HepG2 (cell line): ENCODE measurements at regions not wholly inside any gene's neighbourhood (a gene's known extent, or its start where the extent isn't known, plus 50 kb on each side); places are given as distances from the start of the nearest gene placed in this dataset.

Experiments used
- ATAC-seq: fragments of 200-7000 bp; cut with Tn5 transposase; 3 replicates; pipeline ENCODE4 v1.9.1; 2020; ENCODE audit warnings: mild to moderate bottlenecking, moderate library complexity
- BruUV-seq: library from RNA; stranded (reverse); fragments of 400-500 nt; replicated peaks from 2 replicates; lab custom pipeline; 2021; lab: Mats Ljungman, UMichigan
- CTCF ChIA-PET: fragments of 300-600 bp; formaldehyde crosslinking; extraction: SDS; loops from one replicate; lab custom pipeline; 2021; ENCODE audit warnings: low total read pairs, inconsistent platforms, low intra/inter-chr PET ratio; lab: Yijun Ruan, JAX
- POLR2A ChIA-PET: fragments of 350-600 bp; sonication (Branson Sonifier 250); formaldehyde crosslinking; loops from one replicate; lab custom pipeline; 2020; ENCODE audit warnings: antibody characterized with exemption, inconsistent platforms; lab: Yijun Ruan, JAX
- DNase-seq: peaks from one replicate; pipeline ENCODE4 v3.0.0-alpha.2; 2015; ENCODE audit warnings: low spot score
- FAIRE-seq: peaks from 3 replicates; lab custom pipeline; 2011; peaks lifted over from hg19 to GRCh38; lab: Jason Lieb, UNC
- H2AFZ ChIP-seq: one replicate; pipeline ENCODE4 v1.6.1; 2011; ENCODE audit warnings: low read length, inconsistent platforms
- H3K27ac ChIP-seq: fragments of 300-600 bp; 3 replicates; pipeline ENCODE4 v1.8.0; 2011; ENCODE audit warnings: mixed run types, mild to moderate bottlenecking, mixed read lengths, low read length, inconsistent platforms; ENCODE audit not compliant: insufficient read depth; ENCODE audit errors: extremely low read length
- H3K27me3 ChIP-seq, 2 experiments: fragments of 200-600 bp in 1 of 2; 2 replicates in 1 of 2; 3 replicates in 1 of 2; pipeline versions ENCODE4 v1.6.0 to v1.8.0; 2011; ENCODE audit warnings: low read length in 2 of 2, mild to moderate bottlenecking in 2 of 2, moderate library complexity in 2 of 2, inconsistent platforms in 1 of 2; ENCODE audit not compliant: insufficient read depth in 2 of 2, control insufficient read depth in 1 of 2
- H3K36me3 ChIP-seq, 2 experiments: fragments of 200-600 bp in 1 of 2; replicated peaks in 1 of 2; 2 replicates in 1 of 2; 3 replicates in 1 of 2; pipeline versions ENCODE4 v1.5.1 to v1.8.0; 2011; ENCODE audit warnings: low read length in 2 of 2, inconsistent platforms in 1 of 2; ENCODE audit not compliant: insufficient read depth in 2 of 2, control insufficient read depth in 1 of 2
- H3K4me1 ChIP-seq: 2 replicates; pipeline ENCODE4 v1.5.1; 2012; ENCODE audit warnings: low read length, inconsistent platforms; ENCODE audit not compliant: insufficient read depth
- H3K4me2 ChIP-seq: 2 replicates; pipeline ENCODE4 v1.6.0; 2011; ENCODE audit warnings: low read depth, low read length, inconsistent platforms
- H3K4me3 ChIP-seq, 3 experiments: fragments of 200-600 bp in 1 of 3; sonication (generic), shearing (Covaris generic) in 1 of 3; replicated peaks in 1 of 3; 2 replicates each; pipeline ENCODE4 v1.5.1; 2011 to 2016; ENCODE audit warnings: low read length in 3 of 3, inconsistent platforms in 2 of 3, low read depth in 2 of 3, mild to moderate bottlenecking in 2 of 3, control low read depth in 1 of 3, mixed read lengths in 1 of 3; ENCODE audit not compliant: insufficient read depth in 1 of 3
- H3K79me2 ChIP-seq: one replicate; pipeline ENCODE4 v1.6.1; 2011; ENCODE audit warnings: low read length, inconsistent platforms; ENCODE audit not compliant: insufficient read depth
- H3K9ac ChIP-seq: 2 replicates; pipeline ENCODE4 v1.6.0; 2011; ENCODE audit warnings: mild to moderate bottlenecking, low read depth, low read length, inconsistent platforms; ENCODE audit not compliant: insufficient read depth
- H3K9me3 ChIP-seq: 2 replicates; pipeline ENCODE4 v1.5.1; 2012; ENCODE audit warnings: mild to moderate bottlenecking, low read length
- H4K20me1 ChIP-seq: 2 replicates; pipeline ENCODE4 v1.6.0; 2011; ENCODE audit warnings: inconsistent platforms, mild to moderate bottlenecking, low read length, moderate library complexity; ENCODE audit not compliant: insufficient read depth
- MED1 ChIP-seq: sonication (generic); formaldehyde crosslinking; IDR thresholded peaks from 2 replicates; pipeline ENCODE4 v1.4.0; 2020; ENCODE audit warnings: missing genetic modification reagents
- ZBTB7B ChIP-seq: sonication (generic); formaldehyde crosslinking; IDR thresholded peaks from 2 replicates; pipeline ENCODE4 v1.4.0; 2020; ENCODE audit warnings: missing genetic modification reagents
- WGBS: methylation state at CpG from one replicate; pipeline ENCODE4 v1.1.6; 2017; ENCODE audit warnings: low lambda C conversion rate; 5-methylcytosine and 5-hydroxymethylcytosine counted together
- in situ Hi-C: cut with HindIII; loops from 2 replicates; pipeline ENCODE4 v1.10.0; 2017; ENCODE audit warnings: low pct_unique_long_range_greater_than_20kb; ENCODE audit not compliant: extremely low pct_ligation_motif_present
- intact Hi-C: fragments of 100-400 bp; cut with micrococcal nuclease; formaldehyde crosslinking; loops from one replicate; pipeline ENCODE4 v1.10.0; 2022; ENCODE audit not compliant: unreplicated experiment
- TF ChIP-seq, protein P1 (sequence below): sonication (generic); IDR thresholded peaks from 2 replicates; pipeline ENCODE4 v1.6.1; 2016; ENCODE audit warnings: low read depth, borderline replicate concordance
- TF ChIP-seq, protein P2 (sequence below): sonication (generic); formaldehyde crosslinking; IDR thresholded peaks from 2 replicates; pipeline ENCODE4 v1.8.0; 2022; ENCODE audit warnings: missing genetic modification reagents, mild to moderate bottlenecking, moderate library complexity, borderline replicate concordance

DNA sequence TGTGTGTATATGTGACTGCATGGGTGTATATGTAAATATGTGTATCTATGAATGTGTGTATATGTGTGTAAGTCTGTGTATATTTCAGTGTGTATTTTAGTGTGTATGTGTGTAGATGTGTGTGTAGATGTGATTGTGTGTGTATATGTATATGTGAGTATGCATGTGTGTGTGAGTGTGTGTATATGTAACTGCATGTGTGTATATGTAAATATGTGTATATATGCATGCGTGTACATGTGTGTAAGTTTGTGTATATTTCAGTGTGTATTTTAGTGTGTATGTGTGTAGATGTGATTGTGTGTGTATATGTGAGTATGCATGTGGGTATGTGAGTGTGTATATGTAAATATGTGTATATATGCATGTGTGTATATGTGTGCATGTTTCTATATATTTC lies 169.9 kb downstream of the MN1 start:
- 0 out of 5 replicates have a peak, but pooled peaks cover 0 to 4% of the 10 kb centered on the region in 2 experiments for H3K27me3 ChIP-seq
- TF ChIP-seq, protein P1, sequence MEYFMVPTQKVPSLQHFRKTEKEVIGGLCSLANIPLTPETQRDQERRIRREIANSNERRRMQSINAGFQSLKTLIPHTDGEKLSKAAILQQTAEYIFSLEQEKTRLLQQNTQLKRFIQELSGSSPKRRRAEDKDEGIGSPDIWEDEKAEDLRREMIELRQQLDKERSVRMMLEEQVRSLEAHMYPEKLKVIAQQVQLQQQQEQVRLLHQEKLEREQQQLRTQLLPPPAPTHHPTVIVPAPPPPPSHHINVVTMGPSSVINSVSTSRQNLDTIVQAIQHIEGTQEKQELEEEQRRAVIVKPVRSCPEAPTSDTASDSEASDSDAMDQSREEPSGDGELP: no peak
- TF ChIP-seq, protein P2, sequence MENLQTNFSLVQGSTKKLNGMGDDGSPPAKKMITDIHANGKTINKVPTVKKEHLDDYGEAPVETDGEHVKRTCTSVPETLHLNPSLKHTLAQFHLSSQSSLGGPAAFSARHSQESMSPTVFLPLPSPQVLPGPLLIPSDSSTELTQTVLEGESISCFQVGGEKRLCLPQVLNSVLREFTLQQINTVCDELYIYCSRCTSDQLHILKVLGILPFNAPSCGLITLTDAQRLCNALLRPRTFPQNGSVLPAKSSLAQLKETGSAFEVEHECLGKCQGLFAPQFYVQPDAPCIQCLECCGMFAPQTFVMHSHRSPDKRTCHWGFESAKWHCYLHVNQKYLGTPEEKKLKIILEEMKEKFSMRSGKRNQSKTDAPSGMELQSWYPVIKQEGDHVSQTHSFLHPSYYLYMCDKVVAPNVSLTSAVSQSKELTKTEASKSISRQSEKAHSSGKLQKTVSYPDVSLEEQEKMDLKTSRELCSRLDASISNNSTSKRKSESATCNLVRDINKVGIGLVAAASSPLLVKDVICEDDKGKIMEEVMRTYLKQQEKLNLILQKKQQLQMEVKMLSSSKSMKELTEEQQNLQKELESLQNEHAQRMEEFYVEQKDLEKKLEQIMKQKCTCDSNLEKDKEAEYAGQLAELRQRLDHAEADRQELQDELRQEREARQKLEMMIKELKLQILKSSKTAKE (CRISPR knock-in tag): no peak
- TF ChIP-seq MED1 (CRISPR knock-in tag) (no peak), ZBTB7B (no peak)
- TF ChIP-seq, all 625 proteins: peak for 0
- no peaks in the 10 kb centered on the region for H4K20me1 ChIP-seq
- DNase-seq: no peak
- H3K9ac ChIP-seq: no peak overlapping the region
- no peak overlapping the region for H2AFZ ChIP-seq
- no peaks in the 10 kb centered on the region for H3K79me2 ChIP-seq
- no peaks in the 10 kb centered on the region for H3K36me3 ChIP-seq
- ChIA-PET CTCF (no interaction called here), POLR2A (no interaction called here)
- BruUV-seq: no TSS peak
- in situ Hi-C loops (no loop called here), intact Hi-C loops (loop anchor here (5.0 kb wide), 1 partner anchor 171 kb away; the partner anchor contains the start of gene MN1)
- no peaks in the 10 kb centered on the region for H3K9me3 ChIP-seq
- H3K27ac ChIP-seq: no peak overlapping the region
- no peak for ATAC-seq
- WGBS: 100% methylated on average over 1 of the region's 1 CpG
- no peak for FAIRE-seq
- peaks cover 38% of the 10 kb centered on the region for H3K4me1 ChIP-seq
- no peak overlapping the region for H3K4me3 ChIP-seq
- no peak overlapping the region for H3K4me2 ChIP-seq
